ENCODE measurements at regions not wholly inside any gene's neighbourhood (a gene's known extent, or its start where the extent isn't known, plus 50 kb on each side); places are given as distances from the start of the nearest gene placed in this dataset.
A peak's percentile ranks its signal among the peaks of the same experiment; 100 is the strongest.

DNA sequence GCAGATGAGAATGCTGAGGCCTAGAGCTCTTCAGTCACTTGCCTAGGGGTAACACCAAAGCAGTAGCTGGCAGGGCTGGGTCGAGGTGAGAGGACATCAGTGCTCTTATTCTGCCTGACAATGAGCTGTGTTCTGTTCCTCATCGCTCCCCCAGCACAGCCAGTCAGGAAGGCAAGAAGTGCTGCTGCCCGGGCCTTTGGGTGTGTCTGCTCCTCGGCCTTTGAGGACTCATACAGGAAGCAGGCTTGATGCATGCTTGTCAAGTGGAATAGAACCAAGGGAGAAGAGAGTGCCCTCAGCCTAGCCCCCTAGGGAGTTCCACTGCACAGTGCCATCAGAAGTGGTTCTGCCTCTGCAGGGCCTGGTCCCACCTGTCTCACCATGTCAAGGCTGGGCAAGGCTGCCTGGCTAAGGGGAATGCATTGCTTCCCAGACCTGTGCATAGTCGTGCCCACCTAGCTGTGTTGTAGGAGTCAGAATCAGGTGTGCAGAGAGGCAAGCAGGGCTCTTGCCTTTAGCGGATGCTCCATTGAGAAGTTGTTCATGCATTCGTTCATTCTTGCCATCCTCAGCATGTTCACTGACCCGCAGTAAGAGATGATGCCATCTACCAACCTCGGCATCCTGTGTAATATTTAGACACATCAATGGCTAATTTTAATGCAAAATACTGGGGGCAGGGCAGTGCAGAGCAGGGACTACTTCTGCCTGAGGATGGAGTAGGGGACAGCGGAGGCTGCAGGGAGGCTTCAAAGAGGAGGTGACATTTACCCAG, 156.6 kb downstream of the RPS24 start:
- Histone ChIP-seq H3K27me3 (no peaks in the 10 kb centered on the region), H3K36me3 (no peaks in the 10 kb centered on the region), H3K4me1 (peaks cover 0 to 24% (median 6%) of the 10 kb centered on the region in 9 donors), H3K9me3 (peaks cover 0 to 18% (median 10%) of the 10 kb centered on the region in 11 donors), H3K27ac (no peak overlapping the region), H3K4me3 (no peak overlapping the region)
- ATAC-seq (peak in 1 of 8 donors; percentile 27), DNase-seq (no peak)
- TF ChIP-seq, protein P1, sequence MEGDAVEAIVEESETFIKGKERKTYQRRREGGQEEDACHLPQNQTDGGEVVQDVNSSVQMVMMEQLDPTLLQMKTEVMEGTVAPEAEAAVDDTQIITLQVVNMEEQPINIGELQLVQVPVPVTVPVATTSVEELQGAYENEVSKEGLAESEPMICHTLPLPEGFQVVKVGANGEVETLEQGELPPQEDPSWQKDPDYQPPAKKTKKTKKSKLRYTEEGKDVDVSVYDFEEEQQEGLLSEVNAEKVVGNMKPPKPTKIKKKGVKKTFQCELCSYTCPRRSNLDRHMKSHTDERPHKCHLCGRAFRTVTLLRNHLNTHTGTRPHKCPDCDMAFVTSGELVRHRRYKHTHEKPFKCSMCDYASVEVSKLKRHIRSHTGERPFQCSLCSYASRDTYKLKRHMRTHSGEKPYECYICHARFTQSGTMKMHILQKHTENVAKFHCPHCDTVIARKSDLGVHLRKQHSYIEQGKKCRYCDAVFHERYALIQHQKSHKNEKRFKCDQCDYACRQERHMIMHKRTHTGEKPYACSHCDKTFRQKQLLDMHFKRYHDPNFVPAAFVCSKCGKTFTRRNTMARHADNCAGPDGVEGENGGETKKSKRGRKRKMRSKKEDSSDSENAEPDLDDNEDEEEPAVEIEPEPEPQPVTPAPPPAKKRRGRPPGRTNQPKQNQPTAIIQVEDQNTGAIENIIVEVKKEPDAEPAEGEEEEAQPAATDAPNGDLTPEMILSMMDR (IDR thresholded peaks at IDR 0.05): no peak
- intact Hi-C loops (cut with DNase I): no loop called here
- 80 to 85% methylated on average over 10 of the region's 10 CpGs for WGBS, 2 donors

DNA sequence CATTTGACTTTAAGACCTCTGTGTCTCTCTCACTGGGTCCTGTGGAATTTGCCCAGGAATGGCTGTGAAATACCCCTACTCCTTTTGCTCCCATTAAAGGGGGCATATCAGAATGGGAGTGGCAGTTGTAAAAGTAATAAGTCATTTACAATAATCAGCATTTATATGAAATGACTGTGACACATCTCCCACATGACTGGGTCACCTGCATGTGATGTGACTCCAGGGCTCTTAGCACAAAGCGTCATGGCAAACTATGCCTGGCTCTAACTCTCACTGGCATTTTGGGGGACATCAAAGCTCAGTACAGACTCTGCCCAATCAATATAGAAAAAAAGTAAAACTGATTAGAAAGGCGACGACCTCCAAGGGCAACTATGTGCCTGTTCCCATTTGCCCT, 157.6 kb downstream of the RPS24 start:
- no peak overlapping the region for H3K27ac ChIP-seq
- ATAC-seq (no peak), DNase-seq (no peak)
- WGBS, 2 donors: 91 to 93% methylated on average over 3 of the region's 3 CpGs
- no peaks in the 10 kb centered on the region for H3K36me3 ChIP-seq
- TF ChIP-seq, protein P1 (IDR thresholded peaks at IDR 0.05): no peak
- intact Hi-C loops (cut with DNase I): no loop called here
- H3K9me3 ChIP-seq: peaks cover 0 to 18% (median 10%) of the 10 kb centered on the region in 11 donors
- no peaks in the 10 kb centered on the region for H3K27me3 ChIP-seq
- H3K4me3 ChIP-seq: no peak overlapping the region
- peaks cover 0 to 14% (median 0%) of the 10 kb centered on the region in 9 donors for H3K4me1 ChIP-seq

DNA sequence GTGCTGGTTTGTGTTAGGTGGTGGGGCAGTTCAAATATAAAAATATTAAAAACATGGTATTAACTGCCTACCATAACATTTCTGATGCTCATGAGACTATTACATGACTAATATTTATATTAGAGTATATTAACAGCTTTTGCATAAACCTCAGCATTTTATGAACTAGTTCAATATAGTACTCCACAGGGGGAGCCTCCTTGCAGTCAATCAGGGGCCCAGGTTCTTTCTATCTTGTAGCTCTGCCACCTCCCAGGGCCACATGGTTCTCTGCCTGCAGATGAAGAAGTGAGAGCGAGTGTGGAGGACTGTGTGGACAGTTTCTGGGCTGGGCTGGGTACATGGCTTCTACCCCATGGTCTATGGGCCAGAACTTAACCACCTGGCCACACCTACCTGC, 159.5 kb downstream of the RPS24 start:
- WGBS, 2 donors: 92 to 100% methylated on average over 1 of the region's 1 CpG
- peaks cover 0 to 8% (median 0%) of the 10 kb centered on the region in 9 donors for H3K4me1 ChIP-seq
- intact Hi-C loops (cut with DNase I): no loop called here
- H3K9me3 ChIP-seq: peaks cover 0 to 18% (median 10%) of the 10 kb centered on the region in 11 donors
- H3K27me3 ChIP-seq: no peaks in the 10 kb centered on the region
- no peak overlapping the region for H3K27ac ChIP-seq
- no peak overlapping the region for H3K4me3 ChIP-seq
- H3K36me3 ChIP-seq: no peaks in the 10 kb centered on the region
- DNase-seq (no peak), ATAC-seq (no peak)
- TF ChIP-seq, protein P1 (IDR thresholded peaks at IDR 0.05): no peak

DNA sequence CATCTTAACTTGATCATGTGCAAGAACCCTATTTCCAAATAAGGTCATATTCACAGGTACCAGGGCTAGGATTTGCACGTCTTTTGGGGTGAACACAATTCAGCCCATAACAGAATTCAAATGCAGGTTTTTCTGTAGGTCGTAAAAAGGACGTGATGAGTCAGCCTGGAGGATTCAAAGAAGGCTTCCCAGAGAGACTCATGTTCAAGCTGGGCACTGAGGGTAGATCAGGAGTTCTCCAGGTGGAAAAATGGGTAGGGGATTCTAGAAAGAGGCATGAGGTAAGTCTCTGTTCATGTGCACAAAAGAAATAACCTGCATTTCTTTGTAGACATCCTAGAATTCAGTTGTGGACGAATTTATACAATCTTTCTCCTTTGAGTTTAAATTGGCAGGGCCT, 160.4 kb downstream of the RPS24 start:
- WGBS, 2 donors: 77 to 92% methylated on average over 4 of the region's 4 CpGs
- no peak overlapping the region for H3K27ac ChIP-seq
- H3K4me3 ChIP-seq: no peak overlapping the region
- peaks cover 0 to 18% (median 10%) of the 10 kb centered on the region in 11 donors for H3K9me3 ChIP-seq
- TF ChIP-seq, protein P1 (IDR thresholded peaks at IDR 0.05): no peak
- DNase-seq (no peak), ATAC-seq (no peak)
- no peaks in the 10 kb centered on the region for H3K27me3 ChIP-seq
- intact Hi-C loops (cut with DNase I): no loop called here
- H3K4me1 ChIP-seq: no peaks in the 10 kb centered on the region
- H3K36me3 ChIP-seq: no peaks in the 10 kb centered on the region
